ENCODE measurements at regions not wholly inside any gene's neighbourhood (a gene's known extent, or its start where the extent isn't known, plus 50 kb on each side); places are given as distances from the start of the nearest gene placed in this dataset.

DNA sequence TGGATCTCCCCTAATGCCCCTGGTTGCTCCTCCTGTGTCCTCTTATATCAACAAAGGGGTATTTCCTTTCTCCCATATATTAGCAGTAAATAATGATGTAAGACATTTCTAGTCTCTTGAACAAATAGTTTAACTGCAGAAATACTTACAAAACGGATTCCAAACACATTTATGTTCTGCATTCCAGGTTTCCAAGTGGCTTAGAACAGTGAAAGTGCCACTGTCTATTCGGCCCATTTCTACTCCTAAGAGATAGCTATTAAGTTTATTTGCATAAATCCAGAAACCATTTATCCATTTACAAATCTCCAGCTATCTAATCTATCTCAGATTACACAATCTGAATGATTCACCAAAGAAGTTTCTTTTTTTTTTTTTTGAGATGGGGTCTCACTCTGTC lies 55.8 kb upstream of the FRMD4B start:
- Histone ChIP-seq H3K9me3 (ENCODE audit: low read length) (no peaks in the 10 kb centered on the region), H3K4me2 (ENCODE audit: low read length) (no peak overlapping the region), H3K27me3 (ENCODE audit: insufficient read depth, low read depth, low read length) (no peaks in the 10 kb centered on the region), H2AFZ (ENCODE audit: low read depth, low read length) (no peak overlapping the region), H3K27ac (ENCODE audit: low read length) (no peak overlapping the region), H3K9ac (ENCODE audit: low read length) (no peak overlapping the region), H4K20me1 (ENCODE audit: insufficient read depth) (no peaks in the 10 kb centered on the region), H3K9me2 (ENCODE audit: insufficient read depth, low read length) (no peaks in the 10 kb centered on the region), H3K79me2 (replicated peaks; ENCODE audit: insufficient read depth, low read length) (no peaks in the 10 kb centered on the region), H3F3A (ENCODE audit: insufficient read depth, low read length, poor library complexity, severe bottlenecking) (no peaks in the 10 kb centered on the region), H3K4me3 (ENCODE audit: low read length) (no peak overlapping the region), H3K36me3 (ENCODE audit: insufficient read depth, low read length) (no peaks in the 10 kb centered on the region)
- TF ChIP-seq RAD21 (conservative IDR thresholded peaks at IDR 0.05), result no peak
- TF ChIP-seq SMC3 (conservative IDR thresholded peaks at IDR 0.05; ENCODE audit: poor library complexity), result no peak
- TF ChIP-seq, protein P1, sequence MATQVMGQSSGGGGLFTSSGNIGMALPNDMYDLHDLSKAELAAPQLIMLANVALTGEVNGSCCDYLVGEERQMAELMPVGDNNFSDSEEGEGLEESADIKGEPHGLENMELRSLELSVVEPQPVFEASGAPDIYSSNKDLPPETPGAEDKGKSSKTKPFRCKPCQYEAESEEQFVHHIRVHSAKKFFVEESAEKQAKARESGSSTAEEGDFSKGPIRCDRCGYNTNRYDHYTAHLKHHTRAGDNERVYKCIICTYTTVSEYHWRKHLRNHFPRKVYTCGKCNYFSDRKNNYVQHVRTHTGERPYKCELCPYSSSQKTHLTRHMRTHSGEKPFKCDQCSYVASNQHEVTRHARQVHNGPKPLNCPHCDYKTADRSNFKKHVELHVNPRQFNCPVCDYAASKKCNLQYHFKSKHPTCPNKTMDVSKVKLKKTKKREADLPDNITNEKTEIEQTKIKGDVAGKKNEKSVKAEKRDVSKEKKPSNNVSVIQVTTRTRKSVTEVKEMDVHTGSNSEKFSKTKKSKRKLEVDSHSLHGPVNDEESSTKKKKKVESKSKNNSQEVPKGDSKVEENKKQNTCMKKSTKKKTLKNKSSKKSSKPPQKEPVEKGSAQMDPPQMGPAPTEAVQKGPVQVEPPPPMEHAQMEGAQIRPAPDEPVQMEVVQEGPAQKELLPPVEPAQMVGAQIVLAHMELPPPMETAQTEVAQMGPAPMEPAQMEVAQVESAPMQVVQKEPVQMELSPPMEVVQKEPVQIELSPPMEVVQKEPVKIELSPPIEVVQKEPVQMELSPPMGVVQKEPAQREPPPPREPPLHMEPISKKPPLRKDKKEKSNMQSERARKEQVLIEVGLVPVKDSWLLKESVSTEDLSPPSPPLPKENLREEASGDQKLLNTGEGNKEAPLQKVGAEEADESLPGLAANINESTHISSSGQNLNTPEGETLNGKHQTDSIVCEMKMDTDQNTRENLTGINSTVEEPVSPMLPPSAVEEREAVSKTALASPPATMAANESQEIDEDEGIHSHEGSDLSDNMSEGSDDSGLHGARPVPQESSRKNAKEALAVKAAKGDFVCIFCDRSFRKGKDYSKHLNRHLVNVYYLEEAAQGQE (IDR thresholded peaks at IDR 0.05; ENCODE audit: borderline replicate concordance), result no peak
- no peak for TF ChIP-seq POLR2AphosphoS5 (IDR thresholded peaks at IDR 0.05)

DNA sequence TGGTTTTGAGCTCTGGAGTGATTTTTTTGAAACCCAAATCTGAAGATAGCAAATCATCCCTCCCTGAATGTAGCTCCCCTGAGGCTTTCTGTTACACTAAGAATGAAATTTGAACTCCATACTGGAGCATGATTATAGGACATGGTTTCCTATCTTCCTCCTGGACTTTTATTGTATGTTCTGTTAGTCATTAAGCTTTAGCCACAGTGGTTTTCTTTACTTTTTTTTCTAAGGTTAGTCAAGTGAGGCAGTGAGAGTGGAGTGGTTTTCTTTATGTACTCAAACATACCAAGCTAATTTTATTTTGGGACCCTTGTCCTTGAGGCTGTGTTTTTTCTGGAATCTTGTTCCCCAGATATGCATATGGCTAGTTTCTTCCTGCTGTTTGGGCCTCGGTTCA lies 55.2 kb upstream of the FRMD4B start:
- H3K36me3 ChIP-seq (ENCODE audit: insufficient read depth, low read length), result no peaks in the 10 kb centered on the region
- no peak overlapping the region for H3K4me3 ChIP-seq (ENCODE audit: low read length)
- no peaks in the 10 kb centered on the region for H3F3A ChIP-seq (ENCODE audit: insufficient read depth, low read length, poor library complexity, severe bottlenecking)
- no peaks in the 10 kb centered on the region for H3K9me2 ChIP-seq (ENCODE audit: insufficient read depth, low read length)
- H3K27ac ChIP-seq (ENCODE audit: low read length), result no peak overlapping the region
- H3K27me3 ChIP-seq (ENCODE audit: insufficient read depth, low read depth, low read length), result no peaks in the 10 kb centered on the region
- TF ChIP-seq EP300 (conservative IDR thresholded peaks at IDR 0.05; ENCODE audit: poor library complexity, severe bottlenecking) (no peak), RAD21 (conservative IDR thresholded peaks at IDR 0.05) (no peak), TAF1 (IDR thresholded peaks at IDR 0.05; ENCODE audit: low read depth) (no peak), MXI1 (conservative IDR thresholded peaks at IDR 0.05; ENCODE audit: poor library complexity, severe bottlenecking) (no peak), EZH2 (IDR thresholded peaks at IDR 0.05; ENCODE audit: borderline replicate concordance, insufficient read depth, low read length, poor library complexity, severe bottlenecking) (no peak), SMC3 (conservative IDR thresholded peaks at IDR 0.05; ENCODE audit: poor library complexity) (no peak), POLR2AphosphoS5 (IDR thresholded peaks at IDR 0.05) (no peak)
- TF ChIP-seq, protein P2, sequence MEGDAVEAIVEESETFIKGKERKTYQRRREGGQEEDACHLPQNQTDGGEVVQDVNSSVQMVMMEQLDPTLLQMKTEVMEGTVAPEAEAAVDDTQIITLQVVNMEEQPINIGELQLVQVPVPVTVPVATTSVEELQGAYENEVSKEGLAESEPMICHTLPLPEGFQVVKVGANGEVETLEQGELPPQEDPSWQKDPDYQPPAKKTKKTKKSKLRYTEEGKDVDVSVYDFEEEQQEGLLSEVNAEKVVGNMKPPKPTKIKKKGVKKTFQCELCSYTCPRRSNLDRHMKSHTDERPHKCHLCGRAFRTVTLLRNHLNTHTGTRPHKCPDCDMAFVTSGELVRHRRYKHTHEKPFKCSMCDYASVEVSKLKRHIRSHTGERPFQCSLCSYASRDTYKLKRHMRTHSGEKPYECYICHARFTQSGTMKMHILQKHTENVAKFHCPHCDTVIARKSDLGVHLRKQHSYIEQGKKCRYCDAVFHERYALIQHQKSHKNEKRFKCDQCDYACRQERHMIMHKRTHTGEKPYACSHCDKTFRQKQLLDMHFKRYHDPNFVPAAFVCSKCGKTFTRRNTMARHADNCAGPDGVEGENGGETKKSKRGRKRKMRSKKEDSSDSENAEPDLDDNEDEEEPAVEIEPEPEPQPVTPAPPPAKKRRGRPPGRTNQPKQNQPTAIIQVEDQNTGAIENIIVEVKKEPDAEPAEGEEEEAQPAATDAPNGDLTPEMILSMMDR (IDR thresholded peaks at IDR 0.05; ENCODE audit: poor library complexity, severe bottlenecking), result no peak
- TF ChIP-seq, protein P1 (IDR thresholded peaks at IDR 0.05; ENCODE audit: borderline replicate concordance), result no peak
- H3K79me2 ChIP-seq (replicated peaks; ENCODE audit: insufficient read depth, low read length), result no peaks in the 10 kb centered on the region
- H4K20me1 ChIP-seq (ENCODE audit: insufficient read depth), result no peaks in the 10 kb centered on the region
- H2AFZ ChIP-seq (ENCODE audit: low read depth, low read length), result no peak overlapping the region
- no peaks in the 10 kb centered on the region for H3K9me3 ChIP-seq (ENCODE audit: low read length)
- no peak overlapping the region for H3K4me2 ChIP-seq (ENCODE audit: low read length)
- no peak overlapping the region for H3K9ac ChIP-seq (ENCODE audit: low read length)

All from neural cell (in vitro differentiated cells).